SK-N-DZ (cell line): ENCODE measurements at regions not wholly inside any gene's neighbourhood (a gene's known extent, or its start where the extent isn't known, plus 50 kb on each side); places are given as distances from the start of the nearest gene placed in this dataset.
"Not testable (repeated sequence)": the region's sequence is repeated elsewhere in the genome, so short reads cannot be mapped to it uniquely, and the experiment has no call there.

Source experiments
- DNase-seq: peaks from one replicate; pipeline ENCODE4 v3.0.0-alpha.2; 2015; ENCODE audit warnings: low spot score

DNA sequence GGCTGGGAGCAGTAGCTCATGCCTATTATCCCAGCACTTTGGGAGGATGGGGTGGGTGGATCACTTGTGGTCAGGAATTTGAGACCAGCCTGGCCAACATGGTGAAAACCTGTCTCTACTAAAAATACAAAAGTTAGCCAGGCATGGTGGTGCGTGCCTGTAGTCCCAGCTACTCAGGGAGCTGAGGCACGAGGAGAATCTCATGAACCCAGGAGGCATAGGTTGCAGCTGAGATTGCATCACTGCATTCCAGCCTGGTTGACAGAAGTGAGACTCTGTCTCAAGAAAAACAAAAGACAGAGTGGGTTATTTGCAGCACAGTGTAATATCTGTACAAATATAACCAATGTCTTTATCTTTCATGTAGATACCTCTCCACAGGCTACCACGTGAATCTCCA lies 606.2 kb upstream of the CITED2 start:
- not testable (repeated sequence) for DNase-seq

DNA sequence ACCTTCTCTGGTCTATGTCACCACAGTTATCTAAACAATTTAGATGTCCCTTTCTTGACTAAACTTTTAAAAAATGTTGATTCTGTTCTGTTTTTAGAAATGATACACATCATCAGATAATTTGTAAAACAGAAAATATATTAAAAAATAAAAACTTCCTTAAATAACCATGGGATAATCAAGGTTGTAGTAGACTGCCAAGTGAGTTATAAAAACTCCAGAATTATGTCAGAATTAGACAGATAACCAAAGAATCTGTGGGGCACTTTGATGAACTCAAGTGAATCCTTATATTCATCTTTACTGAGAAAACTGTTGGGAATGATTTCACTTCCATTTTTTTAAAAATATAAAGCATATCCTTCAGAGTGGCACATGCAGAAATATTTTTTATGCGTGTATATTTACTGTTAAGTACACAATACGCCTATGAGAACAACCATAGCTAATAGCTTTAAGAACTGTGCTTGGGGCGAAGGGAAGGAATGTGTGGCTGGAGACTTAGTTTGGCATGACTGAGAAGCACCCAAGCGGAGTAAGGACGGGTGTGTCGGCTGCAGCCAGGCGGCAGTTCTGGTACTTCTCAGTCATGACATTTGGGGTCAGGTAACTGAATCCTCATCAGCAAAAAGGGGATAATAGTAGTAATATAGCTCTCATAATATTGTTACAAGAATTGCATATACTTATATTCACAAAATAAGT lies 604.7 kb upstream of the CITED2 start:
- no peak for DNase-seq

DNA sequence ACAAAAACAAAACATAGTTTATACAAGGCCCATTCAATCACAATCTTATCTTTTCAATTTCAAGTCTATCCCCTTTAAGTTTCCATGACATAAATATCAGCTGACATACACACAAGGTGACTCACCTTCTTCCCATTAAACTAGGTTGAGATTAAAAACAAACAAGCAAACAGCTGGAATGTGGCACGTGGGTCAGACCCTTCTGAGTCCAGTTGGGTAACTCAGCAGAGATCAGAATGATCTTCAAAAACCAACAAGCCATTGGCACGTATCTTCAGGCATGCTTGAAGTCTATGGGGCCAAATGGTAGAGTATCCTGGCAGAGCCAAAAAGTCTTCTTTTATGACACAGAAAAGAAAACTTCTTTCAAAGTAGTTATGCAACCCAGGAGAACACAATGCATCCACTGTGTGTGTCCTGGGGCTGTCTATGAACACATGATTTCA lies 603.5 kb upstream of the CITED2 start:
- no peak for DNase-seq

DNA sequence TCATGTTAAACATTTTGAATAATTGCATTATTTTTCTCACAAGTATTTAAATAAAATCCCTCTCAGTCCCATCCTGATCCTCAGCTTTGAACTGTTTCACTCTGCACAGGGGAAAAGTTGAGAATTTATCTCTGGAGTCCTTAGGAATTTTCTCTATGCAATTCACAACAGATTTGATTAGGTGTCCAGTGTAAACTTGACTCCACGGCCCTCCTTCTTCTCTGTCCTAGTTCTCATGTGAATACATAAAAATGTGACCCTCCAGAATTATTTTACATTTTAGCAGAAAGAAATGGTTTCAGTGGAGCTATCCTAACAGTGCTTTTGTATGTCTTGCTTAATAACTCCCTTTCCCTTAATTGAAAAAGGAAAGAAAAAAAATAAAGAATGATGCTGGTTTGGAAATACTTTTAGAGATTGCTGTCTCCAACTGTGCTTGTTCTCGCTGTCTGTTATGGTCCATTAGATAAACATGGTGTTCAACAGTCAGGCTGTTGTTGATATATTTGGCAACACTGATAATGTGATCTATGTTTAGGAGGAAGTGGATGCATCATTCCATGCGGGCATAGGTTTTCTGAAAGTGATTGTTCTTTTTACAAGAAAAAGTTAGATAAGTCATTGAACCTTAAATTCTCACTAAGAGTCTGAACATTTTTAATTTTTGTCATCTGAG lies 599.4 kb upstream of the CITED2 start:
- DNase-seq = no peak

GRCh38 chr6:139972116-139972515 lies 597.7 kb upstream of the CITED2 start:
- DNase-seq = no peak

DNA sequence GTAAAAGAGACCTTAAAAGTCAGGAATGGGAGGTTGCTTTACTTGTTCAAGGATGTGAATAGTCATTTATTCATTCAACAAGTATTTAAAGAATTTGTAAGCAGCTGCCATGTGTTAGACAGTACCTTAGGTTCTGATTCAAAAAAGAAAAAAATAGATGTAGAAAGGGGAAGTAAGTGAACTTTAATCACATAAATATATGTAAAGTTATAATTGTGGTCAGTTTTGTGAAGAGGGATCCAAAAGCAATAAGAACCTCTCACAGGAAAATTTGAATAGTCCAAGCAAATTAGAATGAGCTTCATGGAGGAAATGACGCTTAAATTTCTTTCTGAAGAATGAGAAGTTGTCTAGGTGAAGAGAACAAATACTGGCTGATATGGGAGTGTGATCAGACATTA lies 596.1 kb upstream of the CITED2 start:
- no peak for DNase-seq

DNA sequence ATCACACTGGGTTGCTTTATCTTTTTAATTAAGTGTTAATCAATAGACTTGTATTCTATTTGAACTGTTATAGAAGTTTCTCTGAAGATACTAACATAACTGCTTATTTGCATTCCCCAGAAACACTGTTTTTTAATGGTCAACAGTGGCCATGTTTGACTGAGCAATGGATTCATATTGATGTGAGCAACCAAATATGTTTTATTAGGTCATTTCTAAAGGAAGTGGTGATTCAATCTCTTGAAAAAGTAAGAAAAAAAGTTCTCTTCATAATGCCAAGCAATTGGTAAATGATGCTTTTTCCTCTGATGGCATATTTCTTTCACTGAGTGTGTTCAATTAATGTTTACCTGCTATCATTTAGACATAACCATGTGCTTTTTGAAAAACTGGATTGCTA lies 593.0 kb upstream of the CITED2 start:
- DNase-seq = no peak

DNA sequence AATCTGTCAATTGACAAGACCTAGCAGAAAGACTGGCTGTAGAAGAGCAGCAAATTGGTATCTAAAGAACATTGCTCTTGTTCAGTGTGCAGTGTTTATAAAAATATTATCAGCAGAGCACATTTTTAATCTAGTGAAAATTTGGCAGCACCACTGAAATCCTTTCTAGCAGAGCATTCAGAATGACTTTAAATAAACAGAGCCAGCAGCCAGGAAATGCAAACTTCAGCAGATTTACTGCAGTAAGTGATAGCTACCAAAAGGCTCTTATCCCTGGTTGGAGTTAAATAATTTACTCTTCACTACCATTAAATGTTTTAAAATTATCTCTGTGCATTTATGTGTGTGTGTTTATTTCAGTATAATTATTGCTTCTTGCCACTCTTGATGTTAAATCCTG lies 590.9 kb upstream of the CITED2 start:
- no peak for DNase-seq

GRCh38 chr6:139964737-139965136 lies 590.3 kb upstream of the CITED2 start:
- DNase-seq = no peak

GRCh38 chr6:139962654-139963347 lies 588.4 kb upstream of the CITED2 start:
- no peak for DNase-seq

DNA sequence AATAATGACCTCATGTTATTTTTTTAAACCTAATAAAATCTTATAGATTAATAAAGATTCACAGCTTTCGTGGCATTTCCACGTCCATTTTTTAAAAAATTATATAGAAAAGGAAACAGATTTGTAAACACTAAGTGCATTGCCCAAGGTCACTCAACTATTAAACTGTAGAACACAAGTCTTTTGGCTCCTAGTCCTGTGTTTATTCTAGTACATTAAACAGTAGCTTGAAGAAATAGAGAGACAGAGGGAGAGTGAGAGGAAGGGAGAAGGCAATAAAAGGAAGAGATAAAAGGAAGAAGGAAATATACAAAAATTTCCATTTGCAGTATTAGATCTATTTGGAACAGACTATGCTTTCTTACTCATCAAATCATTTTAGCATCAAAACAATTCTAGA lies 586.7 kb upstream of the CITED2 start:
- no peak for DNase-seq

- DNase-seq = no peak
Observed at GRCh38 chr6:139960671-139961070, 586.2 kb upstream of the CITED2 start.

GRCh38 chr6:139955366-139956155 lies 581.1 kb upstream of the CITED2 start:
- DNase-seq = no peak

- no peak for DNase-seq
Observed at GRCh38 chr6:139954463-139955071, 580.1 kb upstream of the CITED2 start.

GRCh38 chr6:139953780-139954179 lies 579.3 kb upstream of the CITED2 start:
- DNase-seq = not testable (repeated sequence)

DNA sequence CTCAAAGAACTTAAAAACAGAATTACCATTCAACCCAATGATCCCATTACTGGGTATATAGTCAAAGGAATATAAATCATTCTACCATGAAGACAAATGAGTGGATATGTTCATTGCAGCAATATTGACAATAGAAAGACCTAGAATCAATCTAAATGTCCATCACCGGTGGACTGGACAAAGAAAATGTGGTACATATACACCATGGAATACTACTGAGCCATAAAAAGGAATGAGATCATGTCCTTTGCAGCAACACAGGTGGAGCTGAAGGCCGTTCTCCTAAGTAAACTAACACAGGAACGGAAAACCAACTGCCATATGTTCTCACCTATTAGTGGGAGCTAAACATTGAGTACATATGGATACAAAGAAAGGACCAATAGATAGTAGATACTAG lies 576.7 kb upstream of the CITED2 start:
- DNase-seq = no peak

GRCh38 chr6:139944976-139945375 lies 570.5 kb upstream of the CITED2 start:
- DNase-seq = no peak

DNA sequence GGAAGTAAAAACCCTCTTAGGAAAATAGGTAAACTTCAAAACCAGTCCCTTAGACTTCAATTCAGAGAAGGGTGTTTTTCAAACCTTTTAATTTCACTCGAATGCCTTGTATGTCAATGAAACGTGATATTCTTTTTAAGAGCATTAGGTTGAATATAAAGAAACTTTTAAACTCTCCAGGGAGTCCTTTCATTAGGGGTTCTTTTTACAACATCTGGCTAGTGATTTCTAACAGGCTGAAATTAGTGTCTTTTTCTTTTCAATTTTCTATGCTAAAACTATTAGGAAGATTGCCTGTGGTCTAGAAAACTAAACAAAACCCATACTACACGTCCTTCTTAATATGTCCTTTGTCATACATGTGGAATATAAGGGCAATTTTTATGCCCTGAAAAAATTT lies 569.7 kb upstream of the CITED2 start:
- no peak for DNase-seq

GRCh38 chr6:139943391-139943790 lies 568.9 kb upstream of the CITED2 start:
- DNase-seq = no peak

DNA sequence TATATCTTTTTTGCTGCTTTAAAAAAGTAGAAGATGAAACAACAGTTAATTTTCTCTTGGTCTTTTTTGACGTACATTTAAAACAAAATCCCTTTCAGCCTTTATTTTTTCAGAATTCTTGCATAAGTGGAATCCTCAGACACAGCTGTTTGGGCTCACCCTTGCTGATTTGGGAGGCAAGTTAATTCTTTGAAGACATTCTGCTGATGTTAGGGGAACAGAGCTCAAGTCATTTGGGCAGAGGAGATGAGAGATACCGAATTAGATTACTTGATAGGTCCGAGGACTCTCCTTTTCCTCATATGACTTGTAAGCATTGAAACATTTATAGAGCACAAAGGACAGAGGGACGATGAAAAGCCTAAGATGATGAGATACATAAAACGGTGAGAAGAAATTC lies 567.9 kb upstream of the CITED2 start:
- DNase-seq = no peak

DNA sequence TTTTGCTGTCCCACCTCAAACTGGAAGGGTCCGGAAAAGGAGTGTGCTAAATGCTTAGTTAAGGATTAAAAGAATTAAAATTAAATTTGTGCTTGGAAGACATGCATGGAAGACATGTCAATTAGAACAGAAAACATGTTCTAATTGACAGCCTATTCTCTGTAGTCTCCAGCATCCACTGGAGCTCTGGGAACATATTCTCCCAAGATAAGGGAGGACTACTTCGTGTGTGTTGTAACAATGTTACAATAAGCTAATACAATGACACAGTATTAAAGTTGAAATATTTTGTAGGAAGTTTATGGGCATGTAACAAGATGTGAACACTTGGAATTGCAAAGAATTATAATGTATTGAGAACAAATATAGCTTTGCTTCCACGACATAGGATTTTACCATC lies 567.4 kb upstream of the CITED2 start:
- no peak for DNase-seq
